Keratinocyte (primary cell): ENCODE measurements at regions not wholly inside any gene's neighbourhood (a gene's known extent, or its start where the extent isn't known, plus 50 kb on each side); places are given as distances from the start of the nearest gene placed in this dataset.

Experiments used
- DNase-seq: peaks from one replicate; pipeline ENCODE4 v3.0.0-alpha.2; 2011; ENCODE audit warnings: low read depth, missing footprints, low spot score
- FAIRE-seq: peaks from 2 replicates; lab custom pipeline; 2011; peaks lifted over from hg19 to GRCh38; lab: Jason Lieb, UNC
- H2AFZ ChIP-seq: 2 replicates; pipeline ENCODE4 v1.6.0; 2012; ENCODE audit warnings: low read length, control low read depth, inconsistent platforms; ENCODE audit not compliant: control insufficient read depth
- H3K27ac ChIP-seq: 2 replicates; pipeline ENCODE4 v1.5.1; 2011; ENCODE audit warnings: low read length; ENCODE audit not compliant: control insufficient read depth, insufficient read depth
- H3K27me3 ChIP-seq: 3 replicates; pipeline ENCODE4 v1.6.0; 2011; ENCODE audit warnings: low read length; ENCODE audit not compliant: control insufficient read depth, insufficient read depth; ENCODE audit errors: extremely low read depth
- H3K36me3 ChIP-seq, 2 experiments: 2 replicates in 1 of 2; 3 replicates in 1 of 2; pipeline ENCODE4 v1.5.1; 2011; ENCODE audit warnings: low read length in 2 of 2, mild to moderate bottlenecking in 1 of 2; ENCODE audit not compliant: control insufficient read depth in 2 of 2, insufficient read depth in 2 of 2; ENCODE audit errors: extremely low read depth in 1 of 2
- H3K4me1 ChIP-seq: 3 replicates; pipeline ENCODE4 v1.5.1; 2011; ENCODE audit warnings: low read length; ENCODE audit not compliant: control insufficient read depth, insufficient read depth; ENCODE audit errors: extremely low read depth
- H3K4me2 ChIP-seq: 3 replicates; pipeline ENCODE4 v1.6.0; 2011; ENCODE audit warnings: low read depth, low read length; ENCODE audit not compliant: control insufficient read depth, insufficient read depth; ENCODE audit errors: extremely low read depth
- H3K4me3 ChIP-seq, 3 experiments: fragments of 200-600 bp in 1 of 3; sonication (generic) in 1 of 3; 2 replicates in 2 of 3; 3 replicates in 1 of 3; pipeline ENCODE4 v1.5.1; 2011 to 2016; ENCODE audit warnings: low read length in 3 of 3, mild to moderate bottlenecking in 3 of 3, control low read depth in 2 of 3, inconsistent platforms in 1 of 3, low read depth in 1 of 3, mixed read lengths in 1 of 3, mixed run types in 1 of 3, moderate library complexity in 1 of 3; ENCODE audit not compliant: control insufficient read depth in 2 of 3, insufficient read depth in 2 of 3; ENCODE audit errors: extremely low read depth in 1 of 3
- H3K79me2 ChIP-seq: 2 replicates; pipeline ENCODE4 v1.6.0; 2012; ENCODE audit warnings: low read length; ENCODE audit not compliant: control insufficient read depth, insufficient read depth
- H3K9ac ChIP-seq: 3 replicates; pipeline ENCODE4 v1.6.0; 2011; ENCODE audit warnings: low read length; ENCODE audit not compliant: control insufficient read depth, insufficient read depth; ENCODE audit errors: extremely low read depth
- H3K9me1 ChIP-seq: 3 replicates; pipeline ENCODE4 v1.6.0; 2011; ENCODE audit warnings: low read length; ENCODE audit not compliant: control insufficient read depth, insufficient read depth; ENCODE audit errors: extremely low read depth
- H3K9me3 ChIP-seq: 2 replicates; pipeline ENCODE4 v1.5.1; 2012; ENCODE audit warnings: low read depth, low read length; ENCODE audit not compliant: control insufficient read depth
- H4K20me1 ChIP-seq: 3 replicates; pipeline ENCODE4 v1.6.0; 2011; ENCODE audit warnings: low read length; ENCODE audit not compliant: control insufficient read depth, insufficient read depth; ENCODE audit errors: extremely low read depth
- EZH2 ChIP-seq: IDR thresholded peaks from one replicate; pipeline ENCODE4 v1.6.1; 2012; ENCODE audit warnings: inconsistent platforms, mild to moderate bottlenecking, low read length, moderate library complexity
- dilution Hi-C: fragments of 300-500 bp; cut with MboI; formaldehyde crosslinking; loops from one replicate; pipeline ENCODE4 v1.7.0; 2020; ENCODE audit warnings: low sequenced_read_pairs; ENCODE audit not compliant: extremely low pct_ligation_motif_present
- TF ChIP-seq, protein P1 (sequence below), 3 experiments: IDR thresholded peaks in 1 of 3; conservative IDR thresholded peaks in 1 of 3; optimal IDR thresholded peaks in 1 of 3; 2 replicates in 2 of 3; 3 replicates in 1 of 3; pipeline versions ENCODE3 to v1.5.1; 2011; ENCODE audit warnings: low read length in 3 of 3, mild to moderate bottlenecking in 3 of 3, moderate library complexity in 2 of 3, control low read depth in 1 of 3, inconsistent platforms in 1 of 3; ENCODE audit not compliant: insufficient read depth in 2 of 3; ENCODE audit errors: extremely low read depth in 1 of 3

DNA sequence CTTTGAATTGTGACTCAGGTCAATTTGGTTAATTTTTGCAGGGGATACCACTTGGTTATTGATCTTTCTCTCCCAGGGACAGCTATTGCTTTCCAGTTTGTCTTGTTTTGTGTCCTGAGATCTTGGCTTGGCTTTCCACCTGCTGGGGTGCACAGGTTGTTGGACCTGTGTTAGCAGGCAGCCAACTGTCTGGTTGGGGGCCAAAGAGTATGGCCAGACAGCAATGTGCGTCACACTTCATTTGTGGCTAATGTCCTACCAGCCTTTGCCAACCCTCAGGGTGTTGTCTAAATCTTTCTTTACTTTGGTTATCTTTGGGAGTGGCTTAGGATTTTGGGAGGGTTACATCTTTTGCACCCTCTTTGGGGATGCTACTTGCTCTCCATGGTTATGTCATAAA lies 494.9 kb upstream of the ATP2B1 start:
- Histone ChIP-seq H3K27ac (no peak overlapping the region), H3K9me1 (no peaks in the 10 kb centered on the region), H3K36me3 (no peaks in the 10 kb centered on the region), H3K79me2 (no peaks in the 10 kb centered on the region), H3K9me3 (no peaks in the 10 kb centered on the region), H2AFZ (no peak overlapping the region), H4K20me1 (no peaks in the 10 kb centered on the region), H3K9ac (no peak overlapping the region), H3K27me3 (no peaks in the 10 kb centered on the region), H3K4me2 (no peak overlapping the region), H3K4me3 (no peak overlapping the region), H3K4me1 (no peaks in the 10 kb centered on the region)
- DNase-seq (no peak), FAIRE-seq (no peak)
- TF ChIP-seq, protein P1, sequence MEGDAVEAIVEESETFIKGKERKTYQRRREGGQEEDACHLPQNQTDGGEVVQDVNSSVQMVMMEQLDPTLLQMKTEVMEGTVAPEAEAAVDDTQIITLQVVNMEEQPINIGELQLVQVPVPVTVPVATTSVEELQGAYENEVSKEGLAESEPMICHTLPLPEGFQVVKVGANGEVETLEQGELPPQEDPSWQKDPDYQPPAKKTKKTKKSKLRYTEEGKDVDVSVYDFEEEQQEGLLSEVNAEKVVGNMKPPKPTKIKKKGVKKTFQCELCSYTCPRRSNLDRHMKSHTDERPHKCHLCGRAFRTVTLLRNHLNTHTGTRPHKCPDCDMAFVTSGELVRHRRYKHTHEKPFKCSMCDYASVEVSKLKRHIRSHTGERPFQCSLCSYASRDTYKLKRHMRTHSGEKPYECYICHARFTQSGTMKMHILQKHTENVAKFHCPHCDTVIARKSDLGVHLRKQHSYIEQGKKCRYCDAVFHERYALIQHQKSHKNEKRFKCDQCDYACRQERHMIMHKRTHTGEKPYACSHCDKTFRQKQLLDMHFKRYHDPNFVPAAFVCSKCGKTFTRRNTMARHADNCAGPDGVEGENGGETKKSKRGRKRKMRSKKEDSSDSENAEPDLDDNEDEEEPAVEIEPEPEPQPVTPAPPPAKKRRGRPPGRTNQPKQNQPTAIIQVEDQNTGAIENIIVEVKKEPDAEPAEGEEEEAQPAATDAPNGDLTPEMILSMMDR (optimal IDR thresholded peaks at IDR 0.05 in 1 of 3, IDR thresholded peaks at IDR 0.05 in 1 of 3, conservative IDR thresholded peaks at IDR 0.05 in 1 of 3; ENCODE audit: extremely low read depth in 1 of 3, insufficient read depth in 2 of 3, low read length in 3 of 3): no peak
- TF ChIP-seq EZH2: no peak
- dilution Hi-C loops: no loop called here

DNA sequence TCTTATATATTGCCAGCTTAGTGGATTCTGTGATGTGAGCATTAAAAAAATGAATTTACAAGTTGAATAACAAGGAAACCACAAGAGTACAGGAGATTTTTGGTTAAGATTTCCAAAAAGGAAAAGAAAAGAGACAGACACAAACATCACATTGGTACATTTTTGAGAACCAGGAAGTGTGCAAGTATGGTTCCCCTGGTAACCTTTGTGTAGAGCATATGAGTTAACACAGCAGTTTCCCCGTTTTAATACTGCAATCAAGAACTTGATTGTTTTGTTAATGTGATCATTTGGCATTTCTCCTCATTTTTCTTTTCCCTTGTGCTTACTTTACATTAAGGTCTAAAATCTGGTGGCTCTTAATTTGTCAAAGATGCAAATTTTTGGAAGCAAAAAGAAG lies 490.4 kb upstream of the ATP2B1 start:
- Histone ChIP-seq H3K4me3 (no peak overlapping the region), H3K9ac (no peak overlapping the region), H3K4me1 (no peaks in the 10 kb centered on the region), H3K9me1 (no peaks in the 10 kb centered on the region), H3K4me2 (no peak overlapping the region), H3K79me2 (no peaks in the 10 kb centered on the region), H3K36me3 (no peaks in the 10 kb centered on the region), H3K9me3 (no peaks in the 10 kb centered on the region), H2AFZ (no peak overlapping the region), H4K20me1 (no peaks in the 10 kb centered on the region), H3K27me3 (no peaks in the 10 kb centered on the region), H3K27ac (no peak overlapping the region)
- TF ChIP-seq, protein P1 (optimal IDR thresholded peaks at IDR 0.05 in 1 of 3, IDR thresholded peaks at IDR 0.05 in 1 of 3, conservative IDR thresholded peaks at IDR 0.05 in 1 of 3; ENCODE audit: extremely low read depth in 1 of 3, insufficient read depth in 2 of 3, low read length in 3 of 3): no peak
- TF ChIP-seq EZH2: no peak
- peak; percentile 74 for FAIRE-seq
- DNase-seq: no peak
- dilution Hi-C loops: no loop called here
